Stimulated activated CD4-positive, alpha-beta T cell treated with anti-CD3 and anti-CD28 coated beads, Interleukin-1b, Interleukin-23, amount 100 ng/mL, for 24 hours (primary cell): ENCODE measurements at regions not wholly inside any gene's neighbourhood (a gene's known extent, or its start where the extent isn't known, plus 50 kb on each side); places are given as distances from the start of the nearest gene placed in this dataset.

ENCODE experiments used
- DNase-seq, 4 experiments: peaks; one replicate each; pipeline ENCODE4 v3.0.0-alpha.2; 2020; ENCODE audit warnings: low read depth in 4 of 4, low spot score in 1 of 4

GRCh38 chr3:68060910-68061309 lies 406.5 kb upstream of the SUCLG2 start:
- no peak for DNase-seq

GRCh38 chr3:68060191-68060590 lies 405.8 kb upstream of the SUCLG2 start:
- DNase-seq = no peak

GRCh38 chr3:68059628-68060152 lies 405.3 kb upstream of the SUCLG2 start:
- no peak for DNase-seq

- peak in 3 of 4 experiments; percentile 22 to 35 (median 31) for DNase-seq
These were observed 403.4 kb upstream of the SUCLG2 start for GRCh38 chr3:68057637-68058320.

GRCh38 chr3:68056556-68056955 lies 402.1 kb upstream of the SUCLG2 start:
- DNase-seq = no peak

GRCh38 chr3:68055215-68055614 lies 400.8 kb upstream of the SUCLG2 start:
- DNase-seq = no peak

GRCh38 chr3:68049776-68050175 lies 395.4 kb upstream of the SUCLG2 start:
- no peak for DNase-seq

GRCh38 chr3:68045976-68046375 lies 391.6 kb upstream of the SUCLG2 start:
- no peak for DNase-seq

- no peak for DNase-seq
These were observed 379.5 kb upstream of the SUCLG2 start for GRCh38 chr3:68033867-68034266.

- DNase-seq = no peak
These were observed 377.8 kb upstream of the SUCLG2 start for GRCh38 chr3:68032209-68032608.

GRCh38 chr3:68025189-68025588 lies 370.8 kb upstream of the SUCLG2 start:
- DNase-seq = no peak

GRCh38 chr3:68019876-68020275 lies 365.5 kb upstream of the SUCLG2 start:
- no peak for DNase-seq

GRCh38 chr3:68018275-68018674 lies 363.9 kb upstream of the SUCLG2 start:
- DNase-seq = no peak

GRCh38 chr3:68017069-68017468 lies 362.7 kb upstream of the SUCLG2 start:
- no peak for DNase-seq

- no peak for DNase-seq
These were observed 355.5 kb upstream of the SUCLG2 start for GRCh38 chr3:68009900-68010299.

- peak in 2 of 4 experiments; percentile 4 to 5 for DNase-seq
These were observed 353.3 kb upstream of the SUCLG2 start for GRCh38 chr3:68007621-68008226.

GRCh38 chr3:68006646-68007045 lies 352.2 kb upstream of the SUCLG2 start:
- no peak for DNase-seq

- no peak for DNase-seq
These were observed 349.7 kb upstream of the SUCLG2 start for GRCh38 chr3:68004091-68004490.

- no peak for DNase-seq
These were observed 343.9 kb upstream of the SUCLG2 start for GRCh38 chr3:67998281-67998680.

GRCh38 chr3:67995206-67995605 lies 340.8 kb upstream of the SUCLG2 start:
- DNase-seq = no peak

GRCh38 chr3:67986706-67987105 lies 332.3 kb upstream of the SUCLG2 start:
- DNase-seq = no peak

GRCh38 chr3:67983166-67983565 lies 328.8 kb upstream of the SUCLG2 start:
- DNase-seq = no peak

- DNase-seq = no peak
These were observed 326.7 kb upstream of the SUCLG2 start for GRCh38 chr3:67981077-67981476.
